Panc1 (cell line): ENCODE measurements at regions not wholly inside any gene's neighbourhood (a gene's known extent, or its start where the extent isn't known, plus 50 kb on each side); places are given as distances from the start of the nearest gene placed in this dataset.
A peak's percentile ranks its signal among the peaks of the same experiment; 100 is the strongest.

Source experiments
- ATAC-seq: fragments of 200-7000 bp; cut with Tn5 transposase; 2 replicates; pipeline ENCODE4 v1.9.1; 2020; ENCODE audit warnings: mild to moderate bottlenecking, moderate library complexity
- BruUV-seq: library from RNA; stranded (reverse); fragments of 400-500 nt; replicated peaks from 2 replicates; lab custom pipeline; 2021; lab: Mats Ljungman, UMichigan
- CTCF ChIA-PET: fragments of 300-600 bp; sonication (Branson Sonifier 250); formaldehyde crosslinking; loops from one replicate; lab custom pipeline; 2022; ENCODE audit warnings: antibody characterized with exemption; lab: Charles Lee
- POLR2A ChIA-PET: fragments of 300-600 bp; sonication (Branson Sonifier 250); formaldehyde crosslinking; loops from one replicate; lab custom pipeline; 2022; ENCODE audit warnings: antibody characterized with exemption; lab: Charles Lee
- DNase-seq: peaks from one replicate; pipeline ENCODE4 v3.0.0-alpha.2; 2010; ENCODE audit warnings: low read depth, low spot score
- H3K27ac ChIP-seq: 2 replicates; pipeline ENCODE4 v1.5.1; 2011; ENCODE audit warnings: mild to moderate bottlenecking, low read length, inconsistent platforms
- H3K27me3 ChIP-seq: fragments of 200-500 bp; sonication (Bioruptor generic); 2 replicates; pipeline ENCODE4 v1.6.0; 2014; ENCODE audit warnings: low read length, inconsistent platforms; ENCODE audit not compliant: control insufficient read depth, insufficient read depth
- H3K36me3 ChIP-seq: fragments of 200-500 bp; sonication (Bioruptor generic); 2 replicates; pipeline ENCODE4 v1.5.1; 2014; ENCODE audit warnings: inconsistent platforms, mild to moderate bottlenecking, low read length, moderate library complexity; ENCODE audit not compliant: control insufficient read depth, insufficient read depth
- H3K4me1 ChIP-seq: 2 replicates; pipeline ENCODE4 v1.5.1; 2011; ENCODE audit warnings: inconsistent platforms, mild to moderate bottlenecking, low read length, moderate library complexity; ENCODE audit not compliant: control insufficient read depth, insufficient read depth
- H3K4me3 ChIP-seq, 2 experiments: 2 replicates each; pipeline ENCODE4 v1.5.1; 2011 to 2012; ENCODE audit warnings: low read depth in 2 of 2, low read length in 2 of 2, mild to moderate bottlenecking in 2 of 2, inconsistent platforms in 1 of 2, moderate library complexity in 1 of 2
- H3K9me3 ChIP-seq: fragments of 200-500 bp; sonication (Bioruptor generic); 2 replicates; pipeline ENCODE4 v1.5.1; 2014; ENCODE audit warnings: low read depth, mild to moderate bottlenecking, inconsistent platforms, low read length, moderate library complexity; ENCODE audit not compliant: control insufficient read depth, insufficient read depth
- CTCF ChIP-seq: fragments of 450-650 bp; IDR thresholded peaks from 2 replicates; pipeline ENCODE4 v1.5.1; 2017; ENCODE audit warnings: mild to moderate bottlenecking
- POLR2AphosphoS5 ChIP-seq: IDR thresholded peaks from 2 replicates; pipeline ENCODE4 v1.6.1; 2012; ENCODE audit warnings: mild to moderate bottlenecking, low read depth, low read length, moderate library complexity
- REST ChIP-seq, 2 experiments: IDR thresholded peaks; 2 replicates each; pipeline ENCODE4 v1.6.1; 2011 to 2012; ENCODE audit warnings: low read depth in 2 of 2, control low read depth in 1 of 2, low read length in 1 of 2, mild to moderate bottlenecking in 1 of 2, moderate library complexity in 1 of 2; ENCODE audit not compliant: insufficient read depth in 1 of 2
- SIN3A ChIP-seq: IDR thresholded peaks from 2 replicates; pipeline ENCODE4 v1.6.1; 2012; ENCODE audit warnings: low read depth, mild to moderate bottlenecking, low read length, moderate library complexity, borderline replicate concordance; ENCODE audit not compliant: insufficient read depth
- TCF7L2 ChIP-seq: IDR thresholded peaks from 2 replicates; pipeline ENCODE4 v1.6.1; 2011; ENCODE audit warnings: mild to moderate bottlenecking, low read depth, low read length, inconsistent platforms
- in situ Hi-C: cut with HindIII; loops from 2 replicates; pipeline ENCODE4 v1.10.0; 2016; ENCODE audit warnings: low sequenced_read_pairs, low pct_unique_long_range_greater_than_20kb
- intact Hi-C: fragments of 100-400 bp; cut with micrococcal nuclease; formaldehyde crosslinking; loops from one replicate; pipeline ENCODE4 v1.10.0; 2022; ENCODE audit not compliant: unreplicated experiment

- intact Hi-C loops = no loop called here
- TF ChIP-seq SIN3A (no peak), CTCF (no peak), POLR2AphosphoS5 (no peak), REST (IDR thresholded peaks at IDR 0.05; ENCODE audit: insufficient read depth in 1 of 2, low read depth in 2 of 2, low read length in 1 of 2) (no peak), TCF7L2 (no peak)
- no peaks in the 10 kb centered on the region for H3K36me3 ChIP-seq
- DNase-seq = no peak
- peaks cover 13% of the 10 kb centered on the region for H3K4me1 ChIP-seq
- ChIA-PET POLR2A (no interaction called here), CTCF (no interaction called here)
- BruUV-seq = no TSS peak
- no peak overlapping the region for H3K4me3 ChIP-seq
- peaks cover 8% of the 10 kb centered on the region for H3K9me3 ChIP-seq
- H3K27me3 ChIP-seq = no peaks in the 10 kb centered on the region
- in situ Hi-C loops = no loop called here
- H3K27ac ChIP-seq = no peak overlapping the region
- peak; percentile 44 for ATAC-seq
Measured at GRCh38 chr11:69427337-69427736, 54.1 kb upstream of the LINC01488 start.

- ATAC-seq = no peak
- Histone ChIP-seq H3K4me3 (no peak overlapping the region), H3K9me3 (peaks cover 8% of the 10 kb centered on the region), H3K27ac (peak overlapping the region; percentile 18; the same call in 1 of the 2 replicates), H3K27me3 (no peaks in the 10 kb centered on the region), H3K4me1 (peaks cover 13% of the 10 kb centered on the region), H3K36me3 (no peaks in the 10 kb centered on the region)
- intact Hi-C loops = no loop called here
- BruUV-seq = no TSS peak
- ChIA-PET CTCF (no interaction called here), POLR2A (interaction anchor here (0.8 kb wide), 1 partner anchor 8 kb away, joined by 3 read pairs; no protein-coding TSS in a partner anchor)
- no peak for DNase-seq
- in situ Hi-C loops = no loop called here
- no peak for TF ChIP-seq TCF7L2
- no peak for TF ChIP-seq POLR2AphosphoS5
- no peak for TF ChIP-seq CTCF
- no peak for TF ChIP-seq SIN3A
- no peak for TF ChIP-seq REST (IDR thresholded peaks at IDR 0.05; ENCODE audit: insufficient read depth in 1 of 2, low read depth in 2 of 2, low read length in 1 of 2)
Measured at GRCh38 chr11:69427906-69428880, 53.3 kb upstream of the LINC01488 start.
